ENCODE measurements at regions not wholly inside any gene's neighbourhood (a gene's known extent, or its start where the extent isn't known, plus 50 kb on each side); places are given as distances from the start of the nearest gene placed in this dataset.

DNA sequence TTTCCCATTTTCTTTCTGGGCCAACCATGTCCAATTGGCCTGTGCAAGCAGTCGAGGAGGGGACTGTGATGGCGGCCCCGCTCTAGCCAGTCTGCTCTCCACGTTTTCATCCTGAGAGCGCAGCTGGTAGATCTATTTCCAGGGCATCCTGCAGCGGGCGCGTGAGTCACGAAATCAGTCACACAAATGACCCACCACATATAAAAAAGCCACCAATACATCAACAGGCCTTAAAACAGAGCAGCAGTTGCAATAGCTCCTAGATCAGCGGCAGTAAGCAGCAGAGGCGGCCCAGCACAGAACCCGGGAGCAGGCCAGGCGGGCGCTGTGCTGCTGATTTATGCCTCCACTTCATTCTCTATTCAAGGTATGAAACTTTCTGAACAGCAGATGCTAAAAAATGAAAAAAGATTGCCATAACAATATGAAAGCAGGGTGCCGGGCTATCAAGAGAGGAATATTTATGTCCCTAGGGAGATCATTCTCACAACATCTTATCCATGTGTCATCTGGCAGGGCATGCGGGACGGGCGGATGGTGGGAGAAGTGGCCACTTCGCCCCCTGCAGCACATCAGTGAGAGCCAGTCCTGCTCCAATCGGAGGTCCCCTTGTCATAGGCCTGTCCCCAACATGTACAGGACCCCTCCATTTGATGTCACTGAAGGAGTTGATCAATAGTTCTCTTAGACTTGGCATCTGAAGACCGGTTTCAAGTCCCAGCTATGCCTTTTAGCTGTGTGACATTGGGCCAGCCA, 98.0 kb upstream of the GPR26 start:
- DNase-seq (ENCODE audit: low read depth in 4 of 4, low spot score in 3 of 4) = no peak

DNA sequence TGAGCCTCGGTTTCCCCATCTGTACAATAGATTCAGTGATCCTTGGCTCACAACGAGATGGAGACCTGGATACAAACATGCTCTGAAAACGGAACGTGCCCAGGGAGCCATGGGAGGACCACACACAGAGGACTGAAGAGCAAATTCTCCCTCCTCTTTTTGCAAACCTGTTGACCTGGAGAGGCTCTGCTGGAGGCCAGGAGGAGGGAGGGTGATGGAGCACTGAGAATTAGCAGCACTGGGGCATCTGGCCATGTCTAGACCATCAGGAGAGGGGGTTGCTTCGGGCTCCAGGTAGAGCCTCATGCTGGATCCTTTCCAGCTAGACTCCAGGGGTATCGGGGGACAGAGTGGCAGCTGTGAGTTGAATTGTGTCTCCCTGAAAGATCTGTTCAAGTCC, 97.4 kb upstream of the GPR26 start:
- DNase-seq (ENCODE audit: low read depth in 4 of 4, low spot score in 3 of 4) = no peak

DNA sequence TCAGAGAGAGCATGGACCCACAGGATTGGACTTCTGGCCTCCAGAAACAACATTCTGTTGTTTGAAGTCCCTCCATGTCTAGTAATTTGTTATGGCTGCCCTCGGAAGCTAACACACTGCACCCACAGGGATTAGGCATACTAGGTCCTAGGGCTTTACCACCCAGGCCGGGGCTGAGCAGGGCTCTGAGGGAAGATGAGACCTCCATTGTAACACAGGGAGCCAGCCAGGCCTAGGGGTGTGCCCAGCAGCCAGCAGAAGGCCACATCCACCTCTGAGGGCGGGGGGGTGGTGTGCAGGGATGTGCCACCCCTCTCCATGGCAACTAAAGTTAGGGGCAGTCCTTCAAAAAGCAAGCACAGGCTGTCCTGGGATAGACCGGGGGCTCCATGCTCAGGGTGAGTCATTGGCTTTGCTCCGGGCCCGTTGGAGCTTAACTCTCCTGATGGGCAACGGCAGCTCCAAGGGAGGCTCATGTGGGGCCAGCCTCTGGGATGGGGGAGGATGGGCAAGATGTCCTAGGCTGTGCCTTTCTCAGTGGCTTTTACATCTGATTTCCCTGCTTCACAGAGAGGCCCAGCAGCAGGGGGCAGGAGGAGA, 96.6 kb upstream of the GPR26 start:
- DNase-seq (ENCODE audit: low read depth in 4 of 4, low spot score in 3 of 4) = no peak

DNA sequence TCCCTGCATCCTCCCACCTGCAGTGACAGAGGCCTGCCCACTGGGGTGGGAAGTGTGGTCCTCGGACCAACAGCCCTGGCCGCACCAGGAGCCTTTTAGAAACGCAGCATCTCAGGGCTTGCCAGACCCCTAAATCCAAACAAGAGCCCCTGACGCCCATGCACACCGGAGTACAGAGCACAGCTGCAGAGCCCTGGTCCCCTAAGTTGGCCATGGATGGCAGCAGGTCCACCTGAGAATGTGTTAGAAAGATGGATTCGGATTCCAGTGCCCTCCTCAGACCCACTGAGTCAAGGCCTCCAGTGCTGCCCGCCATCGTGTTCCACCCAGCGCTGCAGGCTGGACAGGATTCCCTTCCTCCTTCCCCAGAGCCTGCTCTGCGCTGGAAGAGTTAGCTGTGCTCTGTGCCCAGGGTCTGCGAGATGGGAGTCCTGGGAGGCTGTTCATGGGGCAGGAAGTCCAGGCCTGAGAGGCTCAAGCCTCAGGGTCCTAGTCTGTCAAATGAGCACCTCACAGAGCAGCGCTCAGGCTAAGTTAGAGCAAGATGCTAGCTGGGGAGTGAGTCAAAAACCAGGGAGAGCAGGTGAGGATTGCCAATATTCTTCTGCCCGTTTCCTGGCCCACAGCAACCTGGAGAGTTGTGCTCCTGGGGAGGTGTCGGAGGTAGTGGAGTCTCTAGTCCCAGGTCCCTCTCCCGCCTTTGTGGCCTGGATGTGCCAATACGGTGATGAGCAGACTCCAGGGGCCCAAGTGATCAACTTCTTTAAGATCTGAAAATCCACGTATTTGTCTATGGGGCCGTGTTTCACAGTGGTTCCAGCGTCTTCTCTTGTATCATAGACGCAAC, 95.9 kb upstream of the GPR26 start:
- no peak for DNase-seq (ENCODE audit: low read depth in 4 of 4, low spot score in 3 of 4)

DNA sequence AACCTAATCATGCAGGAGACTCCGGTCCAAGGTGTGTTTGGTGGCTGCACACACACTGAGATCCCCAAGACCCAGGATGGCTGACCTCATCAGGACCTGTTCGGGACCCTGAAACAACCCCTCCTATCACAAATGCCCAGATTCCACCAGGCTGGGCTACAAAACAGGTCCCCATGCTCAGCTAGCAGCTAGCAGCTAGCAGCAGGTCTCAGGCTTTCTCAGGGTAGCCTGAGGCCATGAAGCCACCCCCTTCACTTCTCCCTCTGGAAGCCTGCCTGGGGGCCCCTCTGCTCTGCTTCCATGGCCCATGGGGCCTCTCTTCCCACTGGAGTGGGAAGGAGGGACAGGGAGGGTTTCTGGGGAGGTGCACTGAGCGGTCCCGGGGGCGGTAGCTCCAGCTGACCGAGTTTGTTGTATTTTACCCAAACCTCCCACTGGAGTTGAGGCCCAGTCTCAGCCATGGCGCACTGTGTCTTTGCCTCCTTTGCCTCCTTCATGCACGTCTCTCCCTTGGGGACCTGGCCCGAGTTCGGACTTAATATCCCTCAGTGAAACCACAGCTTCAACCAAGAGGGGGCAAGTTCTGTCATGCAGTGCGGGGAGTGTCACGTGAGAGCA, 95.1 kb upstream of the GPR26 start:
- no peak for DNase-seq (ENCODE audit: low read depth in 4 of 4, low spot score in 3 of 4)

DNA sequence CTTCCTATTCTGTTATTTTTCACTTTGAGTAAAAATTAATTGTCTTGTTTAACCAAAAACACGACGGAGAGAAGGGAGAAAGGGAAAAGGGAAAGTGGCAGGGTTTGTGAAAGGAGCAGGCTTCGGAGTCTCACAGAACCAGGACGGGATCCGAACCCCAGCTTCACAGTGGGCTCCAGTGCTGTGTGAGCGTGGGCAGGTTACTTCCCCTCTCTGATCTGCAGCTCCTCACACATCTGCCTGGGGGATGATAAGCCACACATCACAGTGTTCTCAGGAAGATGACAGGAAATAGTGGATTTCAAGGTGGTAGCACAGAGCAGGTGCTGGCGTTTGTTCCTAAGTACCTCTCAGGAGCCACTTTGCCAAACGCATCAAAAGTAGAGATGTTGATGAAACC, 94.2 kb upstream of the GPR26 start:
- no peak for DNase-seq (ENCODE audit: low read depth in 4 of 4, low spot score in 3 of 4)

DNA sequence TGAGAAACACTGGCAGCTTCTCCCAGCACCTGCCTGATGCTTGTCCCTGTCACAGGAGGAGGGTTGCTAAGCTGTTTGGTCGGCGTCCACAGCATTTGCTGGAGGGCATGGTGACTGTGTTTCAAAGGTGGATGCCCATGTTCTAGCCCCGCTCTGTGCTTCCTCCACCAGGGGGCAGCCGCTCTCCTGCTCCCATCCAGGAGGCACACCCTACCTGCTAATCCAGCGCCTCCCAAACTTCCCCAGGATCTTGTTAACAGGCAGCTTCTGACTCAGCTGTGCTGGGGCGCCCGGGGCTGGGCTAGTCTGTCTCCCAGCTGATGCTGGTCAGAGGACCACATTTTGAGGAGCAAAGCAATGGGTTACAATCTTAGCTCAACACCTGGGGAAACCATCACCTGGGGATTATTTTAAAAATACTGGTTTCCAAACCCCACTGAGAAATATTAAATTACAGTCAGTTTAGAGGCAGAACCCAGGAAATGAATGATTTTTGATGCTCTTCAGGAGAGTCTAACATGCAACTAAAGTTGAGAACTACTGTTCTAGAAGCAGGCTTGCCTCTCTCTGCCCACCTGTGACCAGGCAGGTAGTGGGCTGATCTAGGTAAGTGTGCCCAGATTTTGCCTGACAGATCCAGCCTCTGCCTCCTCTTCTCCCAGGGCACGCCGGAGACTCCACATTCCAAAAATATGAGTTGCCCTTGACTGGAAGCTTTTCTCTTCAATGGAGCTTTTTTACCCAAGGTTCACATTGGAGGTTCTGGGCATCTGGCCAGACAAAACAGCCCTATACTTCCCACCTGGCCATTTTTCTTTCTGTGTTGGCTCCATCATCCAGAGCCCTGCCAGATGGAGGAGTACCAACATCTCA, 92.7 kb upstream of the GPR26 start:
- DNase-seq (ENCODE audit: low read depth in 4 of 4, low spot score in 3 of 4) = no peak

DNA sequence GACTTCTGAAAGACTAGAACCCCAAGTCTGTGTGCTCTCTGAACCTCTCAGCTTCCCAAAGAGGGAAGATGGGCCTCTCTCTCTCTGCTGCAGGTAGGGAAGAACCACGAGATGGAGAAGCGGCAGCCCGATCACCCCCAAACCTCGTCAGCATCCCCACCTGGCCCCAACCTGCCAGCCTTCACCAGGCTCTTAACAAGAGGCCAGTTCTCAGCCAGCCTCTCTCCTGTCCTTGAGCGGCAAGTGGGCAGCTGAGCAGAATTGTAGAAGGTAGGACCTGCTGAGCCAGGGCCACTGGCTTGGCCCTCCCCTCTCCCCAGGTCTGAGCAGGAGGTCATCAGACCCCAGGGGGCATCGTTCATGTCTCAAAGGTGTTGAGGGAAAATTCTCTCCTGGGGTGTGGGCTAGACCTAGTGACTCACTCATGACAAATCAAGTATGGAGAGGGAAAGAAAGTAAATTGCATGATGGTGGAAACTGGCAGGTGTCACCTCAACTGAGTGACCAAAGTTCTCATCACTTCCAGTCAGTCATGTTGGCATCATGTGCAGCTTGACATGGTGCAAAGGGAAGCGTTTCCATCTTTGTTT, 92.0 kb upstream of the GPR26 start:
- DNase-seq (ENCODE audit: low read depth in 4 of 4, low spot score in 3 of 4) = no peak

DNA sequence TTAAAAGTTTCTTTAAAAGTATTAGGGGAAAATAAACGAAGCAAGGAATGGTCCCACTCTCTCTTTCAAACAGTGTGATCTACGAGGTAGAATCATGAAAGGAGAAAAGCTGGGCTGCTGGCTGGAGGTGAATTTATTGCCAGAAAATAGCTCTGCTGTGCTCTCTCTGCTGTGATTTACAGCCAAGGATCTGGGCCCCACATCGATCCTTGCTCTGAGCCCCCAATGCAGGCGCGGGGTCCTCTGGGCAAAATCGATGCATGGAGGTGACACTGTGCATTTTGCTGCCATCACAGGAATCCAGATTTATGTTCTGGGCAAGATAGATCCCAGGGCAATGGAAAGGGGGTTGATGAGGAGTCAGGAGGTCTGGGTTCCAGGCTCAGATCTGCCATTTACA, 91.0 kb upstream of the GPR26 start:
- no peak for DNase-seq (ENCODE audit: low read depth in 4 of 4, low spot score in 3 of 4)

DNA sequence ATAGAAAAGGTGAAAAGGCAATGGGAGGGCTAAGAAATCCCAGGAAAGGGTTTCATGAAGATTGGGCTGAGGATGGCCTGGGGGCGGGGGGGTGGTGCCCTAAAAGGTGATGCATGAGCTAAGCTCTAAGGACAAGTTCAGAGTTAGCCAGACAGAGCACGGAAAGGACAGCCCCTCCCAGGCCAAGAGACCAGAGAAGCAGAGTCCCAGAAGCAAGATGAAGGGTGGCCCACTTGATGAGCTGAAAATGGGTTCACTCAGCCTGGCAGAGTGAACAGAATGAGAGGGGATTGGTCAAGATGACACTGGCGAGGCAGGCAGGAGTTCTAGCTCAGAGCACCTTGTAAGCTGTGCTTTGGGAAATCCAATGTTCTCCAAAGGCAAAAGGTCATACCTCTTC, 89.4 kb upstream of the GPR26 start:
- no peak for DNase-seq (ENCODE audit: low read depth in 4 of 4, low spot score in 3 of 4)

DNA sequence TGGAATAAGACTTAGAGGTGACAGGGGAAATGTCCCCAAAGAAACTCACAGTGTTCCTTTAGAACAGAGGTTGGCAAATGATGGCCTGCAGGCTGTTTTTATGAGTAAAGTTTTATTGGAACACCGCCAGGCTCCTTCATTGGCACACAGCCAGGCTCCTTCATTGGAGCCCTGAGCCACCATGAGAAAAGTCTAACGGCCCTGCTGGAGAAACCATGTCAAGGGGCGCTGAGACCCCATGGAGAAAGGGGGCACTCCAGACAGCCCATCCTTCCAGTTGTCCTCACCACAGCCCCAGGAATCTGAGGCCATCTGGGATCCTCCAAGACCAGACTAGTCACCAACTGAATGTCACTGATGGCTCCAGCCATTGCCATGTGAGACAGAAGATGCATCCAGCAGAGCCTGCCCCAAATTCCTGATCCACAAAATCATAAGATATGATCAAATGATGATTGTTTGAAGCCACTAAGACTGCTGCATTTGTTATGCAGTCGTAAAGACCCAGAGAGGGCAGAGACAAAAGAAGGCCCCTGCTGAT, 88.2 kb upstream of the GPR26 start:
- DNase-seq (ENCODE audit: low read depth in 4 of 4, low spot score in 3 of 4) = no peak

DNA sequence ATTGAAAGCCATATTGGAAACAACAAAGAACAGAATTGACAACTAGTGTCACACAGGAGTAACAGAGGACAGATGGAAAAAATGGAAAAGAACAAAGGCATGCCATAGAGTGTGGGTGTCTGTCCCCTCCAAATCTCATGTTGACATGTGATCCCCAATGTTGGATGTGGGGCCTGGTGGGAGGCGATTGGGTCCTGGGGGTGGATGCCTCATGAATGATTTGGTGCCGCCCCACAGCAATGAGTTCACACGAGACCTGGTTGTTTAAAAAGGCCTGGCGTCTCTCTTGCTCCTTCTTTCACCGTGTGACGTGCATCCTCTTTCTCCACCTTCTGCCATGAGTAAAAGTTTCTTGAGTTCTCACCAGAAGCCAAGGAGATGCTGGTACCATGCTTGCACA, 87.4 kb upstream of the GPR26 start:
- no peak for DNase-seq (ENCODE audit: low read depth in 4 of 4, low spot score in 3 of 4)

DNA sequence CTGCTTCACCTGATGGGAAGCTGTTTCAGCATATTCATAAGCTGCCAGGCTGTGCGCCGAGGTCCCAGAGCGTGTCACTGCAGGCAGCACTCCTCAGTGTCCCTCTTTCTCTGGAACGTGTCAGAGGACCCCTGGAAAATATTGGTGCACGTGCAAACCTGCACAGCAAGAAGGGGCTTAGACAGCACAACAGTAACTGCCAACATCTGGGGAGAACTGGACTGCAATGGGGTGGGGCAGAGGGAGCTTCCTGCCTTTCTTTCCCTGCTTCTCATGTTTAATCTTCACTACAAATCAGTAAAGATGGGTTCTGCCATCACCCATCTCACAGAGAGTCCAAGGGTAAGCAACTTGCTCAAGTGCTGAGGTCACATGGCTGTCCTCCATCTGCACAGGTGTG, 86.5 kb upstream of the GPR26 start:
- DNase-seq (ENCODE audit: low read depth in 4 of 4, low spot score in 3 of 4) = no peak

DNA sequence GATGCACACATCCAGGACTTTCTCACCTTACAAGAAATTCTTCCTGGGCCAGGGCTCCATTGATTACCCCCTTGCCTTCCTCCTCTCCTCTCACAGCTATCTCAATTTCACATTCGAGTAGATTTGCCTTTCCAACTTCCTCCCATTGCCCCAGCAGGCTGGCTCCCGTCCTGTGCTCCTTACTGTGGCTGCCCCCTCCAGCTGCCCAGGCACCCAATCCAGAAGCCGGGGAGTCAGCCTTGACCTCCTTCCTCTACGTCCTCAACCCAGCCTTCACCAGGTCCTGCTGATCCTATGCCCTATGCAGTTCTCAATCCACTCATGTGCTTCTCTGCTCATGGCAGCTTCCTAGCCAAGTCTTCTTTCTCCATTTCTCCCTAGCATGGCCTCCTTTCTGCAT, 85.7 kb upstream of the GPR26 start:
- no peak for DNase-seq (ENCODE audit: low read depth in 4 of 4, low spot score in 3 of 4)

DNA sequence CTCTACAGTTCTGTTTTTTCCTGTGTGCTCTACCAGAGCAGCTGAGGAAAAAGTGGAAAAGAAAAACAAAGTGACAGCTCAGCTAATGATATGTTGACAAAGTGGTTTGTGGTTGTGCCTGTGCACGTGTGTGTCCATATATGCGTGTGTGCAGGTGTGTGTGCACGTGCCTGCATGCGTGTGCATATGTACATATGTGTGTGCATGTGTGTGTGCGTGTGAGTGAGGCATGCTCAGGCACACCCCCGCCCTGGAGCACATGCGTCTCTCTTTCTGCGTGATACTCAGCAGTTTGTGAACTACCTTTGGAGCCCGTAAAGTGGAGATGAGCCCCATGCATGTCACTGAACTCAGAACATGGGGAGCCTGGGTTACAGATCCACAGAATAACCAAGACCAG, 84.5 kb upstream of the GPR26 start:
- no peak for DNase-seq (ENCODE audit: low read depth in 4 of 4, low spot score in 3 of 4)

DNA sequence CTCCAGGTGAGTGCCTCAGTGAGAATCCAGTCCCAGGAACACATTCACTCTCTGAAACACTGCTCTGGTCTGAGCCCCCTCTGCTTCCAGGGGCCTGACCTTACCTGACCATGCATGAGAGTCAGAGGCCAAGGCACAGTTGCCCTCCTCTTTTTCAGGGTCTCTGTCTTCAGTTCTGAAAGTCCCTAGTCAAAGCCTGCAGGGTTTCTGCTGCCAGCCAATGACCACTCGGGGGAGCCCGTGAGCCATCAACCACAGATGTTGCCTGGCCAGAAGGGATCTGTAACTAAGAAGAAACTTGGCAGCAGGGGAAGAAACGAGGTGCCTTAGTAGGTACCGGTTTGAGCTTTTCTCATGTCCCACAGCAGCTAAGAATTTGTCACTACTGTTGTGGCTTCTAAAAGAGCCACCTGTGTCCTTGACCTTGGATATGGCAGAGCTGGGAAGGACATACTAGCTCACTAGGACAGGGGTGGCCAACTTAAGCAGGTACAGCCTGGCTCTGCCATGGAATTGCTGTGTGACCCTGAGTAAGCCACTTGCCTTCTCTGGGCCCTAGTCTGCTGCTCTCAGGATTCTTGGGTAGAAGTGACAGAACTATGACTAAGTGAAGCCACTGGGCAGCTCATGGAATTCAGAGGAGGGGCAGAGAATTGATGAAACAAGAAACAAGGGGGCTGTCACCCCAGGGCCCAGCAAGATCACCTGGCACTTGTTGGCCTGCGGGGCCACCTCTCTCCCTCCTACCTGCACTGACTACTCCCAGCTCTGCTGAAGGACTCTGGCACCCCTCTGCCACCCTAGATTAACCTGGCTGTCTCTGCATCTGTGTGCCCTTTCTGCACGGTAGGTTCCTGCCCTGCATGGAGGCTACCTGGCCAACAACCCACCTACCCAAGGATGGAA, 83.8 kb upstream of the GPR26 start:
- peak; percentile 48 to 69 (median 65) for DNase-seq (ENCODE audit: low read depth in 4 of 4, low spot score in 3 of 4)

DNA sequence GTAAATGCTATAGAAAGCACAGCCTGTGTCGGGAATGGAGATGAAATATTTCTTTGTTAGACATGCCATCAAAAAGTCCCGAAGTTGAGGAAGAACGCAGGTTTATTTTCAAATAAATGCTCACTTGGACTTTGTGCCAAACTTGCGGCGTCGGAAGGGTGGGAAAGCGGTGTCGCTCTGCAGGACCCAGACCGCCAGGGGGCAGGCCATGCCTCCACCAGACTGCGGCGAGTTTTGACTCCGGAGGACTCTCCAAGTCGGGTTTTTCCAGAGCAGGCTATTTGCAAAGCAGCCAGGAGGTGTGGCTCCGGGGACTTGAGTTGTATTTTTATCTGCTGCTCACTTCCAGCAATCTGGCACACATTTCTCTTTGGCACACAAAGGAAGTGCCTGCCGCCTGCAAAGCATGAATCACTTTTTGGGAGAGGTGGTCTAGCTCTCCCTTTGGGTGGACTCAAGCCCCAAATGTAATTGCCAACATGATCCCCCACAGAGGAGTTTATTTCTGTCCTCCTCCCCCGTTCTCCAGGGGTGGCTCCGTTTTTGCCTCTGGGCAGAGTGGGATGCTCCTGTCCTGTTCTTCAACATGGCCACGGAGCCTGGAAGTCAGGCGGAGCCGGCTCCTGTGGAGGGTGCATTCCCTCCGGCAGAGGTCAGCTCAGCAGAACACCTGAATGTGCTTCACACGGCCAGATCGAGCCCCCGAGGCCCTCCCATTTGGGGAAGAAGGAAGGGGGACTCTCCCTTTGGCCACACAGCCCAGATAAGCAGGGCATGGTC, 82.3 kb upstream of the GPR26 start:
- DNase-seq (ENCODE audit: low read depth in 4 of 4, low spot score in 3 of 4) = peak; percentile 57 to 71 (median 62)

DNA sequence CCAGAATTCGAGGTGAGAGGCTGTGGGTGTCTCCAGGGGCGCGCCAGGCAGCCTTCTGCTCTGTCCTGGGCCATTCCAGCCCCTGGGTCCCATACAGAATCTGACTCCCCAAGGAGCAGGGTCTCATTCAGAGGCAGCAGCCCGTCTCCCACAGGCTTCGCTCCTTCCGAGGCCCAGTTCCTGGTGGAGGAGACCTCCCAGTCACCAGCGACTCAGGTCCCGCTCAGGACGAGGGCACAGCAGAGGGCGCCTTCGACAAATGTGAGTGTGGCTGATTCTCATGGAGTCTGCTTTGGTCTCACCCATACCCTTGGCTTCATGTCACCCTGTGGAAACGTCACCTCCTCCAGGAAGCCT, 81.8 kb upstream of the GPR26 start:
- no peak for DNase-seq (ENCODE audit: low read depth in 4 of 4, low spot score in 3 of 4)

Measured in right renal pelvis (tissue), 4 donors.